GM12878 (cell line): ENCODE measurements at regions not wholly inside any gene's neighbourhood (a gene's known extent, or its start where the extent isn't known, plus 50 kb on each side); places are given as distances from the start of the nearest gene placed in this dataset.

Experiments used
- ATAC-seq: fragments of 200-7000 bp; cut with Tn5 transposase; 3 replicates; pipeline ENCODE4 v1.9.1; 2020; ENCODE audit warnings: mild to moderate bottlenecking, moderate library complexity
- BruUV-seq: library from RNA; stranded (reverse); fragments of 400-500 nt; replicated peaks from 2 replicates; lab custom pipeline; 2021; lab: Mats Ljungman, UMichigan
- CTCF ChIA-PET: fragments of 300-600 bp; sonication (Branson Sonifier 250); formaldehyde crosslinking; extraction: SDS; loops from one replicate; lab custom pipeline; 2021; ENCODE audit warnings: inconsistent platforms; lab: Yijun Ruan, JAX
- POLR2A ChIA-PET: fragments of 350-600 bp; formaldehyde crosslinking; extraction: SDS; loops from one replicate; lab custom pipeline; 2021; ENCODE audit warnings: inconsistent platforms; lab: Charles Lee
- RAD21 ChIA-PET: fragments of 300-600 bp; sonication (Branson Sonifier 250); formaldehyde crosslinking; loops from one replicate; lab custom pipeline; 2023; ENCODE audit warnings: antibody characterized with exemption; ENCODE audit not compliant: unreplicated experiment; lab: Charles Lee
- SMC1A ChIA-PET: fragments of 300-600 bp; sonication (Branson Sonifier 250); formaldehyde crosslinking; loops from one replicate; lab custom pipeline; 2023; ENCODE audit not compliant: unreplicated experiment, uncharacterized antibody; lab: Charles Lee
- DNase-seq: peaks from one replicate; pipeline ENCODE4 v3.0.0-alpha.2; 2011; ENCODE audit warnings: low read depth, low spot score
- FAIRE-seq: peaks from 3 replicates; lab custom pipeline; 2011; peaks lifted over from hg19 to GRCh38; lab: Jason Lieb, UNC
- H2AFZ ChIP-seq: 2 replicates; pipeline ENCODE4 v1.6.0; 2011; ENCODE audit warnings: low read depth, low read length, control low read depth; ENCODE audit not compliant: control insufficient read depth
- H3K27ac ChIP-seq: 2 replicates; pipeline ENCODE4 v1.5.1; 2011; ENCODE audit warnings: control low read depth; ENCODE audit not compliant: control insufficient read depth, insufficient read depth
- H3K27me3 ChIP-seq, 2 experiments: replicated peaks in 1 of 2; 2 replicates each; pipeline versions ENCODE4 v1.6.0 to v1.6.1; 2011; ENCODE audit warnings: low read length in 1 of 2; ENCODE audit not compliant: control insufficient read depth in 2 of 2, insufficient read depth in 2 of 2
- H3K36me3 ChIP-seq, 2 experiments: 2 replicates each; pipeline ENCODE4 v1.5.1; 2011; ENCODE audit warnings: low read length in 1 of 2; ENCODE audit not compliant: control insufficient read depth in 2 of 2, insufficient read depth in 2 of 2
- H3K4me1 ChIP-seq: 2 replicates; pipeline ENCODE4 v1.6.1; 2011; ENCODE audit warnings: mild to moderate bottlenecking, low read length, moderate library complexity, mixed read lengths; ENCODE audit not compliant: control insufficient read depth, insufficient read depth
- H3K4me2 ChIP-seq: 2 replicates; pipeline ENCODE4 v1.6.0; 2011; ENCODE audit warnings: control low read depth; ENCODE audit not compliant: control insufficient read depth, insufficient read depth
- H3K4me3 ChIP-seq: fragments of 200-600 bp; sonication (generic); 2 replicates; pipeline ENCODE4 v1.5.1; 2016
- H3K79me2 ChIP-seq: 2 replicates; pipeline ENCODE4 v1.6.0; 2011; ENCODE audit warnings: low read length; ENCODE audit not compliant: control insufficient read depth, insufficient read depth
- H3K9ac ChIP-seq: 2 replicates; pipeline ENCODE4 v1.8.0; 2011; ENCODE audit warnings: low read length, control low read depth, mixed read lengths; ENCODE audit not compliant: control insufficient read depth, insufficient read depth
- H3K9me3 ChIP-seq: replicated peaks from 3 replicates; pipeline ENCODE4 v1.5.1; 2011; ENCODE audit warnings: mild to moderate bottlenecking, low read length; ENCODE audit not compliant: control insufficient read depth, insufficient read depth
- H4K20me1 ChIP-seq: 2 replicates; pipeline ENCODE4 v1.6.0; 2011; ENCODE audit not compliant: control insufficient read depth, insufficient read depth
- BACH1 ChIP-seq: fragments of 450-650 bp; IDR thresholded peaks from 2 replicates; pipeline ENCODE4 v1.6.1; 2017; ENCODE audit warnings: mild to moderate bottlenecking, borderline replicate concordance
- CTCF ChIP-seq, 3 experiments: IDR thresholded peaks in 2 of 3; conservative IDR thresholded peaks in 1 of 3; 2 replicates each; pipeline ENCODE4 v1.5.1; 2011; ENCODE audit warnings: low read depth in 3 of 3, low read length in 3 of 3, mild to moderate bottlenecking in 3 of 3, control low read depth in 2 of 3, moderate library complexity in 2 of 3, inconsistent platforms in 1 of 3, mixed read lengths in 1 of 3; ENCODE audit not compliant: control insufficient read depth in 2 of 3, insufficient read depth in 1 of 3; ENCODE audit errors: extremely low read depth in 1 of 3
- GABPA ChIP-seq: IDR thresholded peaks from 2 replicates; pipeline ENCODE4 v1.6.1; 2014; ENCODE audit warnings: antibody characterized with exemption, low read depth, mild to moderate bottlenecking, inconsistent platforms
- HCFC1 ChIP-seq: fragments of 150-350 bp; IDR thresholded peaks from 2 replicates; pipeline ENCODE4 v1.6.1; 2014; ENCODE audit warnings: low read length
- HDAC6 ChIP-seq: fragments of 200-600 bp; sonication (generic); IDR thresholded peaks from one replicate; pipeline ENCODE4 v1.8.0; 2017; ENCODE audit warnings: antibody characterized with exemption; ENCODE audit not compliant: unreplicated experiment
- LARP7 ChIP-seq: fragments of 450-650 bp; IDR thresholded peaks from 2 replicates; pipeline ENCODE4 v1.6.1; 2017; ENCODE audit warnings: mild to moderate bottlenecking
- PAX8 ChIP-seq: fragments of 450-650 bp; IDR thresholded peaks from 2 replicates; pipeline ENCODE4 v1.6.1; 2017; ENCODE audit warnings: mild to moderate bottlenecking, moderate library complexity
- POLR2AphosphoS2 ChIP-seq: IDR thresholded peaks from 2 replicates; pipeline ENCODE4 v1.6.1; 2011; ENCODE audit warnings: low read depth, mild to moderate bottlenecking, low read length, improper control_type of control experiment, moderate library complexity
- SMARCA5 ChIP-seq: fragments of 450-650 bp; IDR thresholded peaks from 2 replicates; pipeline ENCODE4 v1.6.1; 2017; ENCODE audit warnings: mild to moderate bottlenecking
- SPI1 ChIP-seq: IDR thresholded peaks from 2 replicates; pipeline ENCODE4 v1.6.1; 2011; ENCODE audit warnings: low read depth, mild to moderate bottlenecking, low read length, moderate library complexity, borderline replicate concordance; ENCODE audit not compliant: insufficient read depth
- SRF ChIP-seq, 2 experiments: IDR thresholded peaks; 2 replicates each; pipeline ENCODE4 v1.6.1; 2011; ENCODE audit warnings: low read depth in 2 of 2, low read length in 2 of 2, mild to moderate bottlenecking in 1 of 2, moderate library complexity in 1 of 2
- TCF12 ChIP-seq: IDR thresholded peaks from 2 replicates; pipeline ENCODE4 v1.6.1; 2011; ENCODE audit warnings: low read depth, mild to moderate bottlenecking, low read length
- YY1 ChIP-seq: IDR thresholded peaks from 2 replicates; pipeline ENCODE4 v1.6.1; 2011; ENCODE audit warnings: low read depth, mild to moderate bottlenecking, low read length
- ZNF622 ChIP-seq: fragments of 450-650 bp; IDR thresholded peaks from 2 replicates; pipeline ENCODE4 v1.6.1; 2017; ENCODE audit warnings: mild to moderate bottlenecking, inconsistent platforms
- WGBS: methylation state at CpG from one replicate; pipeline ENCODE4 v1.1.6; 2016; ENCODE audit warnings: low lambda C conversion rate; ENCODE audit not compliant: insufficient replicate concordance, insufficient coverage; ENCODE audit errors: missing lambda C conversion rate; 5-methylcytosine and 5-hydroxymethylcytosine counted together
- in situ Hi-C: fragments of 300-500 bp; cut with MboI; formaldehyde crosslinking; loops from 9 replicates; pipeline ENCODE4 v1.14.3; 2018; ENCODE audit warnings: mixed read lengths
- intact Hi-C: fragments of 100-400 bp; cut with micrococcal nuclease; formaldehyde crosslinking; loops from one replicate; pipeline ENCODE4 v1.14.2; 2022; ENCODE audit not compliant: unreplicated experiment

- WGBS = 86% methylated on average over 1 of the region's 1 CpG
- Histone ChIP-seq H3K4me3 (no peak overlapping the region), H3K79me2 (no peaks in the 10 kb centered on the region), H3K27me3 (no peaks in the 10 kb centered on the region; a peak in 1 of 4 replicates), H2AFZ (no peak overlapping the region), H3K9me3 (peaks cover 3% of the 10 kb centered on the region; the same call in 2 of the 3 replicates), H3K4me1 (no peaks in the 10 kb centered on the region), H3K9ac (no peak overlapping the region), H3K4me2 (no peak overlapping the region), H3K36me3 (no peaks in the 10 kb centered on the region), H4K20me1 (no peaks in the 10 kb centered on the region), H3K27ac (no peak overlapping the region)
- ATAC-seq (no peak), DNase-seq (no peak), FAIRE-seq (no peak)
- TF ChIP-seq TCF12 (no peak), CTCF (IDR thresholded peaks at IDR 0.05 in 2 of 3, conservative IDR thresholded peaks at IDR 0.05 in 1 of 3; ENCODE audit: control insufficient read depth in 2 of 3, extremely low read depth in 1 of 3, insufficient read depth in 1 of 3, low read depth in 3 of 3, low read length in 3 of 3) (no peak), HDAC6 (no peak), ZNF622 (no peak), SMARCA5 (no peak), LARP7 (no peak), HCFC1 (no peak), POLR2AphosphoS2 (no peak), YY1 (no peak), PAX8 (no peak), SPI1 (no peak), SRF (IDR thresholded peaks at IDR 0.05; ENCODE audit: low read depth in 2 of 2, low read length in 2 of 2) (no peak), BACH1 (no peak), GABPA (no peak)
- CTCF ChIA-PET = no interaction called here
- POLR2A ChIA-PET = no interaction called here
- RAD21 ChIA-PET = no interaction called here
- SMC1A ChIA-PET = interaction anchor here (0.7 to 2.0 kb wide), 4 partner anchors 14 to 129 kb away, joined by 3 to 6 read pairs (median 4); no protein-coding TSS in a partner anchor
- in situ Hi-C loops (no loop called here), intact Hi-C loops (no loop called here)
- no TSS peak for BruUV-seq
These were observed 74.7 kb upstream of the MKLN1 start for GRCh38 chr7:131252976-131253375.
